ENCODE measurements at regions not wholly inside any gene's neighbourhood (a gene's known extent, or its start where the extent isn't known, plus 50 kb on each side); places are given as distances from the start of the nearest gene placed in this dataset.

- no peak overlapping the region for H3K4me2 ChIP-seq (ENCODE audit: low read length)
- no peak overlapping the region for H4K8ac ChIP-seq (ENCODE audit: low read depth, low read length)
- no peaks in the 10 kb centered on the region for H3K27me3 ChIP-seq (ENCODE audit: insufficient read depth, low read length)
- no peak overlapping the region for H3K14ac ChIP-seq (ENCODE audit: low read length)
- no peak overlapping the region for H2AK5ac ChIP-seq (ENCODE audit: low read length)
- H3K36me3 ChIP-seq (ENCODE audit: control insufficient read depth in 1 of 2, insufficient read depth in 2 of 2, low read length in 2 of 2), result no peaks in the 10 kb centered on the region
- H3K4me3 ChIP-seq (ENCODE audit: low read depth, low read length), result no peak overlapping the region
- H2BK12ac ChIP-seq (ENCODE audit: low read length), result no peak overlapping the region
- no peak overlapping the region for H4K91ac ChIP-seq (ENCODE audit: low read depth, low read length)
- WGBS (ENCODE audit: extremely low coverage, insufficient coverage, insufficient read length), result no CpG with 5 or more reads among the region's 10 CpGs
- no peaks in the 10 kb centered on the region for H3K4me1 ChIP-seq (ENCODE audit: control insufficient read depth in 1 of 2, insufficient read depth in 2 of 2, low read length in 2 of 2)
- H3K9ac ChIP-seq (ENCODE audit: low read length), result no peak overlapping the region
- H2BK120ac ChIP-seq (ENCODE audit: insufficient read depth, low read length, poor library complexity), result no peak overlapping the region
- no peak for DNase-seq
- H4K12ac ChIP-seq (ENCODE audit: low read depth, low read length), result no peak overlapping the region
- H3K23ac ChIP-seq (ENCODE audit: low read length), result no peak overlapping the region
- no peak overlapping the region for H3K27ac ChIP-seq (ENCODE audit: low read depth, low read length)
- H3K18ac ChIP-seq (ENCODE audit: low read length), result no peak overlapping the region
- H3K79me1 ChIP-seq (ENCODE audit: low read length), result no peaks in the 10 kb centered on the region
- no peak overlapping the region for H2AFZ ChIP-seq (ENCODE audit: insufficient read depth, low read length, poor library complexity)
- no peaks in the 10 kb centered on the region for H3K9me3 ChIP-seq (ENCODE audit: insufficient read depth, low read depth, low read length)
- H3K79me2 ChIP-seq (ENCODE audit: control insufficient read depth, insufficient read depth, low read length, poor library complexity), result no peaks in the 10 kb centered on the region
- H3K4ac ChIP-seq (ENCODE audit: low read depth, low read length), result no peak overlapping the region
- no peak overlapping the region for H2BK5ac ChIP-seq (ENCODE audit: low read depth, low read length, poor library complexity)
Measured at GRCh38 chr3:20588781-20589180, 402.8 kb upstream of the SGO1 start.

DNA sequence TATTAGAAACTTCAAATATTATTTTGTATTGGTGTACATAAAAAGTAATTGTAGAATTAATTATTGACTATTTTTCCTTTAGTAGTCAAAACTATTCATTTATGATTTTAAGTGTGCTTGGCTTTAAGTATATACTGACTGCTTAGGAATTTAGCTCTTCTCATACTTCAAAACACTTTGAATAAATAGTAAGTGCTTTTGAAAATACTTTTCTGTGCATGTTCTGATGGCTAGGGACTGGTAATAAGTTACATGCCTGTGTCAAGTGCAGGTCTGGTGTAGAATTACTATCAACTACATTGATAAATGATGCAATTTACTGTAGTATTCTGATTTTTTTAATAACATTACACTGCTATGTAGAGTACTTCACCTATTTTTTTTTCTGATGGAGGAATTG is 397.6 kb upstream of the SGO1 start:
- Histone ChIP-seq H2BK120ac (ENCODE audit: insufficient read depth, low read length, poor library complexity) (no peak overlapping the region), H3K36me3 (ENCODE audit: control insufficient read depth in 1 of 2, insufficient read depth in 2 of 2, low read length in 2 of 2) (no peaks in the 10 kb centered on the region), H3K9ac (ENCODE audit: low read length) (no peak overlapping the region), H2BK5ac (ENCODE audit: low read depth, low read length, poor library complexity) (no peak overlapping the region), H3K9me3 (ENCODE audit: insufficient read depth, low read depth, low read length) (no peaks in the 10 kb centered on the region), H3K79me1 (ENCODE audit: low read length) (no peaks in the 10 kb centered on the region), H3K23ac (ENCODE audit: low read length) (no peak overlapping the region), H3K18ac (ENCODE audit: low read length) (no peak overlapping the region), H4K91ac (ENCODE audit: low read depth, low read length) (no peak overlapping the region), H4K12ac (ENCODE audit: low read depth, low read length) (no peak overlapping the region), H3K27me3 (ENCODE audit: insufficient read depth, low read length) (no peaks in the 10 kb centered on the region), H4K8ac (ENCODE audit: low read depth, low read length) (no peak overlapping the region), H3K27ac (ENCODE audit: low read depth, low read length) (no peak overlapping the region), H2AFZ (ENCODE audit: insufficient read depth, low read length, poor library complexity) (no peak overlapping the region), H3K79me2 (ENCODE audit: control insufficient read depth, insufficient read depth, low read length, poor library complexity) (no peaks in the 10 kb centered on the region), H3K4me3 (ENCODE audit: low read depth, low read length) (no peak overlapping the region), H3K14ac (ENCODE audit: low read length) (no peak overlapping the region), H2AK5ac (ENCODE audit: low read length) (no peak overlapping the region), H2BK12ac (ENCODE audit: low read length) (no peak overlapping the region), H3K4me1 (ENCODE audit: control insufficient read depth in 1 of 2, insufficient read depth in 2 of 2, low read length in 2 of 2) (no peaks in the 10 kb centered on the region), H3K4ac (ENCODE audit: low read depth, low read length) (no peak overlapping the region), H3K4me2 (ENCODE audit: low read length) (no peak overlapping the region)
- DNase-seq, result no peak

- Histone ChIP-seq H4K91ac (ENCODE audit: low read depth, low read length) (no peak overlapping the region), H3K23ac (ENCODE audit: low read length) (no peak overlapping the region), H3K79me1 (ENCODE audit: low read length) (no peaks in the 10 kb centered on the region), H4K12ac (ENCODE audit: low read depth, low read length) (no peak overlapping the region), H3K27ac (ENCODE audit: low read depth, low read length) (no peak overlapping the region), H2AK5ac (ENCODE audit: low read length) (no peak overlapping the region), H3K4ac (ENCODE audit: low read depth, low read length) (no peak overlapping the region), H3K14ac (ENCODE audit: low read length) (no peak overlapping the region), H2BK120ac (ENCODE audit: insufficient read depth, low read length, poor library complexity) (no peak overlapping the region), H2BK12ac (ENCODE audit: low read length) (no peak overlapping the region), H3K9ac (ENCODE audit: low read length) (no peak overlapping the region), H4K8ac (ENCODE audit: low read depth, low read length) (no peak overlapping the region), H3K4me2 (ENCODE audit: low read length) (no peak overlapping the region), H2AFZ (ENCODE audit: insufficient read depth, low read length, poor library complexity) (no peak overlapping the region), H3K4me3 (ENCODE audit: low read depth, low read length) (no peak overlapping the region), H3K18ac (ENCODE audit: low read length) (no peak overlapping the region), H2BK5ac (ENCODE audit: low read depth, low read length, poor library complexity) (no peak overlapping the region), H3K79me2 (ENCODE audit: control insufficient read depth, insufficient read depth, low read length, poor library complexity) (no peaks in the 10 kb centered on the region), H3K27me3 (ENCODE audit: insufficient read depth, low read length) (no peaks in the 10 kb centered on the region), H3K9me3 (ENCODE audit: insufficient read depth, low read depth, low read length) (no peaks in the 10 kb centered on the region), H3K36me3 (ENCODE audit: control insufficient read depth in 1 of 2, insufficient read depth in 2 of 2, low read length in 2 of 2) (no peaks in the 10 kb centered on the region), H3K4me1 (ENCODE audit: control insufficient read depth in 1 of 2, insufficient read depth in 2 of 2, low read length in 2 of 2) (no peaks in the 10 kb centered on the region)
- WGBS (ENCODE audit: extremely low coverage, insufficient coverage, insufficient read length), result no CpG with 5 or more reads among the region's 3 CpGs
- DNase-seq, result peak in 1 of 2 donors; percentile 74
Measured at GRCh38 chr3:20576228-20576627, 390.2 kb upstream of the SGO1 start.

- no peaks in the 10 kb centered on the region for H3K79me1 ChIP-seq (ENCODE audit: low read length)
- no peak overlapping the region for H3K18ac ChIP-seq (ENCODE audit: low read length)
- no peak overlapping the region for H3K4me2 ChIP-seq (ENCODE audit: low read length)
- H3K27me3 ChIP-seq (ENCODE audit: insufficient read depth, low read length), result no peaks in the 10 kb centered on the region
- H3K4ac ChIP-seq (ENCODE audit: low read depth, low read length), result no peak overlapping the region
- H3K9ac ChIP-seq (ENCODE audit: low read length), result no peak overlapping the region
- no peak overlapping the region for H3K4me3 ChIP-seq (ENCODE audit: low read depth, low read length)
- H2BK12ac ChIP-seq (ENCODE audit: low read length), result no peak overlapping the region
- H3K27ac ChIP-seq (ENCODE audit: low read depth, low read length), result no peak overlapping the region
- no peaks in the 10 kb centered on the region for H3K9me3 ChIP-seq (ENCODE audit: insufficient read depth, low read depth, low read length)
- no peak overlapping the region for H2AFZ ChIP-seq (ENCODE audit: insufficient read depth, low read length, poor library complexity)
- H2BK120ac ChIP-seq (ENCODE audit: insufficient read depth, low read length, poor library complexity), result no peak overlapping the region
- peak in 1 of 2 donors; percentile 53 for DNase-seq
- H2AK5ac ChIP-seq (ENCODE audit: low read length), result no peak overlapping the region
- no peaks in the 10 kb centered on the region for H3K79me2 ChIP-seq (ENCODE audit: control insufficient read depth, insufficient read depth, low read length, poor library complexity)
- no peak overlapping the region for H2BK5ac ChIP-seq (ENCODE audit: low read depth, low read length, poor library complexity)
- H4K8ac ChIP-seq (ENCODE audit: low read depth, low read length), result no peak overlapping the region
- H3K14ac ChIP-seq (ENCODE audit: low read length), result no peak overlapping the region
- no peaks in the 10 kb centered on the region for H3K36me3 ChIP-seq (ENCODE audit: control insufficient read depth in 1 of 2, insufficient read depth in 2 of 2, low read length in 2 of 2)
- H4K91ac ChIP-seq (ENCODE audit: low read depth, low read length), result no peak overlapping the region
- H4K12ac ChIP-seq (ENCODE audit: low read depth, low read length), result no peak overlapping the region
- WGBS (ENCODE audit: extremely low coverage, insufficient coverage, insufficient read length), result no CpG with 5 or more reads among the region's 2 CpGs
- no peak overlapping the region for H3K23ac ChIP-seq (ENCODE audit: low read length)
- H3K4me1 ChIP-seq (ENCODE audit: control insufficient read depth in 1 of 2, insufficient read depth in 2 of 2, low read length in 2 of 2), result no peaks in the 10 kb centered on the region
Measured at GRCh38 chr3:20575146-20575545, 389.1 kb upstream of the SGO1 start.

Measured in trophoblast cell (in vitro differentiated cells and primary cell).